GM19397 (cell line): ENCODE measurements at regions not wholly inside any gene's neighbourhood (a gene's known extent, or its start where the extent isn't known, plus 50 kb on each side); places are given as distances from the start of the nearest gene placed in this dataset.
"Not testable (repeated sequence)": the region's sequence is repeated elsewhere in the genome, so short reads cannot be mapped to it uniquely, and the experiment has no call there.

ENCODE experiments used
- ATAC-seq: cut with Tn5 transposase; IDR thresholded peaks from one replicate; pipeline ENCODE4 v1.9.1; 2021; ENCODE audit warnings: mild to moderate bottlenecking, moderate library complexity; ENCODE audit not compliant: unreplicated experiment

DNA sequence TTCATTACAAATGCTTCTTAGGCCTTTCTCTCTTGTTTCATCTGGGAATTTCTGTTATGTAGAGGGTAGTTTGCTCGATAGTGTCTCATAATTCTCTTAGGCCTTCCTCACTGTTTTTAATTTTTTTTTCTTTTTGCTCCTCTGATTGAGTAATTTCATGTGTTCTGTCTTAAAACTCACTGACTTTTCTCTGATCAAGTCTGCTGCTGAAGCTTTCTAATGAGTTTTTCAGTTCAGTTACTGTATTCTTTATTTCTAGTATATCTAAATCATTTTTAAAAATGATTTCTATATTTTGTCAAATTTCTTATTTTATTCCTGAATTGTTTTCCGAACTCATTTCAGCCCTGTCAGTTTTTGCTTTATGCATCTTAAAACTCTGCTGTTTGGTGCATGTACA lies 228.0 kb downstream of the MID1IP1 start:
- ATAC-seq: no peak

DNA sequence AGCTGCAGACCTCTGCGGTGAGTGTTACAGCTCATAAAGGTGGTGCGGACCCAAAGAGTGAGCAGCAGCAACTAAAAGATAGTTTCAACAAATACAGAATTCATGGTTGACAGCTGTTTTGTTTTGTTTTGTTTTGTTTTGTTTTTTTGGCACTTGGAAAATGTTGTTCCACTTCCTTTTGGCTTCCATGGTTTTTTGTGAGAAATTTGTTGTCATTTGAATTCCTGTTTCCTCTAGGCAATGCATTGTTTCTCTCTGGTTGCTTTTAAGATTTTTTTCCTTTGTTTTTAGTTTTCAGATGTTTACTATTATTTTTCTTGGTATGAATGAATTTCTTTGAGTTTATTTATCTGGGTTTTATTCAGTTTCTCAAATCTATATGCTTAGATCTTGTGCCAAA lies 229.4 kb downstream of the MID1IP1 start:
- no peak for ATAC-seq

DNA sequence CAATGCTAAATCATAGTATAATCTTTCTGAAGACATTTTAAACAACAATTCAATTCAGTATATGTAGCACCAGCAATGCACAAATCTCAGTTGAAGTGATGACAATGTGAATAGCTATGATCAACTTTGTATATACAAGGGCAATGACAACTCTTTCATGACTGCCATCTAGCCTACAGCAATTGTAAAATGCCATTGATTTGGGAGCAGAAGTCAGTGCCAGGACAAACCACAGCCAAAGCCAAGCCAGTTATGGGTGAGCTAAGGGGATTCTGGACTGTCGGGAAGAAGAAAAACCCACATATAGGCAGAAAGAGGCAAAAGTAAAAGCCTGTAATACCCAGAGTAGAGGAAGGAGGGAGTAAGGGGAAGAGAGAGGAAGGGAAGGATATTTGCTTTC lies 238.6 kb downstream of the MID1IP1 start:
- no peak for ATAC-seq

DNA sequence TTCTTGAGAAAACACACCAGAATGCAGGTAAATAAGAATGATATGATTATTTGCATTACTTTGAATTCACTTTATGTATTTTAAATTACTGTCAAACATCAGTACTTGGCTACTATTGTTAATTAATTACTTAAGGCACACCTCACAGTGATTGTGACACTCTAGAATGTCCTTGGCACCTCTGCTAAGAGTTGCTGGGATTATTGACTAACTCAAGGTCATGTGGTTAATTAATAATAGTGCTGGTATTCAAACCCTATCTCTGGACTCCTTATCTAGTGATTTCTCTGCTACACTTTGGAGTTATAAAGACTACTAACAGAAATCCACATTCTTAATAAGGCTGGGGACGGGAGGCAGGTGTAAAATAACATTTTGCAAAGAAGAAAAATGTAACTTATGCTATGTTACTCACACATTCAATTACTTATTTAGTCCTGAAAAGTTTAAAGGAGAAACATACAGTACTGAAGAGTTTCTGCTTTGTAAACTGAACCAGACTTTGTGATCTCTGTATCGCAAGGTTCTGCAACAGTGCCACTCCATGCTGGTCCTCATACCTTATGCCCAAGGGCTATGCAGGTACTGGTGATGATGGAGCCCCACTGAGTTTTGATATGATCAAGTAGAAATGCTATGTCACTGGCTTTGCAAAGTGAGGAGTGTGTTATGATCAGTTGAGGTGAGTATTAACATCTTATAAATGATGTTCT lies 242.7 kb downstream of the MID1IP1 start:
- ATAC-seq: no peak

DNA sequence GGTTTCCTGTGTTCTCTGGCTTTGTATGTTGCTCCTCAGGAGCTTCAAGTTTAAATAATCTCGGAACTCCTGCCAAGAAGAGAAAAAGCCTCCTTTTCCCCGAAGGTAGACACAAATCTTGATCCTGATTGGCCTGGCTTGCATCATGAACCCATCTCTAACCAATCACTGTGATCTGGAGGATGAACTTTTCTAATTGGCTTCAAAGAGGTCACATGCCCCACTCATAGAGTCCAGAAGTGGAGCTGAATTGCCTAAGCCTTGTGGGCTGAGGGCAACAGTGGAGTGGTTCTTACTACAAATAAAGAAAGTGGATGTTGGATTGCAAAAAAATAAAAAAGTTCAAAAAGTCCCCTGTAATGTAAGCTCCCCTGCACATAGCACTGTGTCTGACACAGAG lies 245.9 kb downstream of the MID1IP1 start:
- ATAC-seq: no peak

DNA sequence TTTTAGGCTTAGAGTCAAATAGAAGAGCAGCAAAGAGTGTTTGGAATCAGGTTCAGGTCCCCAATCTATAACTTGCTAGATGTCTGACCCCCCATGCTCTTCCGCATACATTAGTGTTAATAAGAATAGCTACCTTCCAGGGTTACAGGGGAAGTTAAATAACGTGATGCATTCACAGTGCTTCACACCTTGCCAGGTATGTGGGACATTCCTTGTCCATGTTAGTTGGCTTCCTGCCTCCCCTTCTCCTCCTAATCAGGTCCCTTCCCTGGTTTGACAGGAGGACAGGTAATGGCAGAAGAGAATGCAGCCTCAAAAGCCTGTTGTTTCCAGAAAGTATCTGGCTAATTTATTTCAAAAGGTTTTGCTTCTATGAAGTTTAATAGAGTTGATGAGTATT lies 248.7 kb downstream of the MID1IP1 start:
- ATAC-seq: no peak

DNA sequence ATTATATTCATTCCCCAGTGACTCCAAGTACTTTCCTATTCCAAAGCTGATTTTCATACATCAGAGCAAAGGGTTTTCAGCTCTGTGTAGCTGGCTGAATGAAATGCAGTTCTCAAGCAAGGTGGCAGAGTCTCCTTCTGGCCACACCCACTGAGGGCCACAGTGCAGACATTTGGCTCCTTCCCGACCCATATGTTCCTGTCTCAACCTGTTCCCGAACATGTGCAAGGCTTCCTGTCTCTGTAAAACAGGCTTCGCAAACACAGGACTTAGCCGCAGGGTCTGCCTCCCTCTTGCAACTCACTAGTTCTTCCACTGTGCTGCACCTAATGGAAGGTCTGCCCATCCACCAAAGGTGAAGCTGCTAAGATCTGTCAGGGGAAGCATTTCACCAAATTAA lies 249.2 kb downstream of the MID1IP1 start:
- no peak for ATAC-seq

DNA sequence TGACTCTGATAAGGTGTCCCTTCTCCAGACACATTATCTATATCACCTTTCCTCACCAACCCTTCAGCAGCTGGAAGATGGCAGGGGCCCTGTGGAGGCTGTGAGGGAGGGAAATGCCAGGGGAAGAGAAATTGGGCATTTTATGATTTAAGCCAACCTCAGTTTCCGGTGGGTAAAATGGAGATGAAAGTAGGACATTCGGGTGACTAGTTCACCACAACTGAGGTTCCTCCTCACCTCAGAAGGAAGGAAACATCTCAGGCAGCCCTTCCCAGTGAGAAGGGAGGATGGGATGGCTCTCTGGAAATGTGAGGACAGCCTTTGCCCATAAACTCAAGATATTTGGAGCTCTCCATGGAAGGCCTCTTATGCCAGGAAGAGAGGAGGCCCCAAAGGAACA lies 251.5 kb downstream of the MID1IP1 start:
- no peak for ATAC-seq

DNA sequence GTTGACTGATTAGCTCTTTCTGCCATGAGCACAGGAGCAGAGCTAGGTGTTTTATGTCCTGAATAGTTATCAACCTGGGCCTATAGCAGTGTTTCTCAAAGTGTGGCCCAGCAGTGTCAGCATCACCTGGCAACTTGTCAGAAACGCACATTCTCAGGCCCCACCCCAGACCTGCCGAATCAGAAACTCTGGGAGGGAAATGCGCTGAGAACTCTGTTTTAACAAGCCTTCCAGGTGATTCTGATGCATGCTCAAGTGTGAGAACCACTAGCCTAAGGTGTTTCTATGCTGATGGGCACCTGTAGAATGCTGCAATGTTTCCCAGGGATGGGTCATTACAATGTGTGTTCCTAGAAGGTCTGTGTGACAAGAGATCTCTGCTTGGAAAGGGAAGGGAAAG lies 257.5 kb downstream of the MID1IP1 start:
- no peak for ATAC-seq

DNA sequence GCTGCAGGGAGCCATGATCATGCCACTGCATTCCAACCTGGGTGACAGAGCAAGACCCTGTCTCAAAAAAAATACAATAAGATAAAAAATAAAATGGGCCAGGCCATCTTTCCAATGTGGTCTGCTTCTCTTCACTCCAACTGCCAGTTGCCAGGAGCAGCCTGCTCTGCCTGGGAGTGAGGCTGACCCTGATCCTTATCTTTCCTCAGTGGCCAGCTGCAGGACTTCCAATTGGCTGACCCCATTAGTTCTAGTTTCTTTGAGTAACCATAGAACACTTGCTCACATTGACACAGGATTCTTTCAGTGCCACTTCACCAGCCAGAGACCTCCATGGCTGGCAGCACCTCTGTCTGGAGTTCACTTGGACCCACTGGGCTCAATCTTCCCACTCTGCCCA lies 258.6 kb downstream of the MID1IP1 start:
- ATAC-seq: no peak

DNA sequence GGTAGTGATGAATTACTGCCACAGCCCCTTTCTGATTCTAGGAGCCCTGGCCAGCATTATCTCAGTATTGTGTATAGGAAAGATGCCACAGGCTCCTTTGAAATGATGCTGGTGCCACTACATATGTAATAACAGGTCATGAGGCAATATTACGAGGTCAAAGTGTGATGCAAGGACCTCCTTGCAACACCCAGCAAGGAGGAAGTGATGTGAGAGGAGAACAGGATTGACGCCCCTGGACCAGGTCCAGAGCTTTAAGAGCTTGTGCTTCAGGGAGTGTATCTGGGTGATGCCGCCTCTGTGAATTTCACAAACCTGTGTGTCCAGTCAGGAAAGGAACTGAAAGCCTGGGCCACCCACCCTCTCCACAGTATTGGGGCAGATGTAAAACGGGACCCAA lies 261.8 kb downstream of the MID1IP1 start:
- ATAC-seq: no peak

DNA sequence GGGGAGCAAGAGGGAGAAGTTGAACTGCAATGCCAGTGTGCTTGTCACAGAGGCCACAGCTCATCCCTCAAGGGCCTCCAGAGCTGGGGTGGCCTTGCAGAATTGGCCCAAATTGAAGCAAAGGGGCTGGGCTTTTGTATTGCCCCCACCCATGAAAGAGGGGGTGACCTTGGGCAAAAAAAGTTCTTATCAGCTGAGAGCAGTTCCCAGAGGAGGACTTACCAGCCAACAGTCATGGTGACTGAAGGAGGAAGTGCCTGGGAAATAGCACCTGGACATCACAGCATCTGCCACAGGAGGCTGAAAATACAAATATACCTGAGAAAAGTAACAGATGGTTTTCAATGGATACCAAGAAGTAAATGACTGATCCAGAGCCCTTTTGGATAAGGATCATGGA lies 262.4 kb downstream of the MID1IP1 start:
- no peak for ATAC-seq

DNA sequence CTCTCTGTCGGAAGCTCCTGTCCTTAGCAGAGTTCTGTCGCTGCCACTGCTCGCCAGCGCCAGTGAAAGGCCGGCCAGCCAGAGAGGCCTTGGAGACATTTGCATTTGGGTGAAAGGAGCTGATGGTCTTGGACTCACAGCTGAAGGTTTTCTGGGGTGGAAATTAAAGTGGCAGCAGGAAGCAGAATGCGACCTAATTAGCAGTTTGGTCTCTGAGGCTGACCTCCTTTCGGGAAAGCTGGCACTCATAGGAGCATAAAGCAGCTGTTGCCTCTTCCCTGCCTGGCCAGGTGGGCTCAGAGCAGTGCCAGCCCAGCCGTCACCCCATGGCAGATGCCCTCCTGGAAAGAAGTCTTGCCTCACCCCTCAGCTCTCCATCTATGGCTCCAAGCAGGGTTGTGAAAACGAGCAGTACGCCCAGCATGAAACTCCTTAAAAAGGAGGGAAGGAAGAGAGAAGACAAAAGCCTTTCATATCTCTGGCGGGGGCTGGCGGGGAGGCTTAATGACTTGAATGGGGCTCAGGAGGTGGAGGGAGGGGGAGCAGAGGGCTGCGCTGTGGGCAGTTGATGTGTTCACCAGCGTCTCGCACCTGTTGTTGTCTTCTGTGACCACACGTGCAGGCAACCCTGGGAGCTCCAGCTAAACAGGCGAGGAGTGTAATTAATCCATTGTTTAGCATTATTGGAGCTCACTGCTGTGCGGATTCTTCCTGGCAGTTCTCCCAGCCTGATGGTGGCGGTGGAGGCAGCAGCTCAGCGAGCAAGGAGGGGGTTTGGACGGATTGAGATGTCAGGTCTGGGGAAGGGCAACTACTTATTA lies 264.0 kb downstream of the MID1IP1 start:
- ATAC-seq: no peak

DNA sequence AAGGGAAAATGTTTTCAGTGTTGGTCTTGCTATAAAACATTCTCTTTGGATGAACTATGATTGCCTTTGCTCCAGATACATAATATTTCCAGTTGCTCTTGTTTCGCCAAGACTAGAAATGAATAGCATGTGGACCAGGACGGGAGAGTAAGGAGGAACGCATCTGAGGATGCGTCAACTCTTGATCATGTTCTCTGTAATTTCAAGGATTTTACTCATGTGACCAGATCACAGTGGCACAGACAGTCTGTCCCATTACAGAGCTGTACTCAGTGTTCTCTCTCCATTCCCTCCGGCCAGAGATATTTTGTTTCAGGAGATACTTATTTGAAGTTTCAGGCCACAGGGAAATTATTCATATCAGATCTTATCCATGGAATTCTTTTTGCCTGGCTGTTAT lies 266.6 kb downstream of the MID1IP1 start:
- no peak for ATAC-seq

DNA sequence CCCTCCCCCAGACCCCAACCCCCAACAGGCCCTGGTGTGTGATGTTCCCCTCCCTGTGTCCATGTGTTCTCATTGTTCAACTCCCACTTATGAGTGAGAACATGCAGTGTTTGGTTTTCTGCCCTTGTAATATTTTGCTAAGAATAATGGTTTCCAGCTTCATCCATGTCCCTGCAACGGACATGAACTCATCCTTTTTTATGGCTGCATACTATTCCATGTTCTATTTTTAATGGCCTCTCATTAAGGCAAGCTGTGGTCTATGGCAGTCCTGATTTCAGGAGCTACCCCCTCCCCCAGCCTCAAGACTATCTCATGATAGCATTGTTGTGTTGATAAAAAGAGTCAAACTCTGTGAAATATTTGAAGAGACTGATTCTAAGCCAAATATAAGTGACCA lies 267.4 kb downstream of the MID1IP1 start:
- not testable (repeated sequence) for ATAC-seq

DNA sequence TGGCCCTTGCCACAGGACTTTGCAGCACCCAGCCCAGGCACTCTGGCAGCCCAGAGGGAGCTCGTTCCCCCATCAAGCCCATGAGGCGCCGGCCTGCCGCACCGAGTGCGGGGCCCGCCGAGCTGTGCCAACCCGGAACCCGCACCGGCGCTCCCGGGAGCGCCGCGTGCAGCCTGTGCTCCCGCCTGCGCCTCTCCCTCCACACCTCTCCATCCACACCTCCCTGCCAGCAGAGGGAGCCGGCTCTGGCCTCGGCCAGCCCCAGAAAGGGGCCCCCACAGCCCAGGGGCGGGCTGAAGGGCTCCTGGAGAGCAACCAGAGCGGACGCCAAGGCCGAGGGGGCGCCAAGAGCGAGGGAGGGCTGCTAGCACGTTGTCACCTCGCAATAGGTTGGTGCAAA lies 268.8 kb downstream of the MID1IP1 start:
- ATAC-seq: no peak

DNA sequence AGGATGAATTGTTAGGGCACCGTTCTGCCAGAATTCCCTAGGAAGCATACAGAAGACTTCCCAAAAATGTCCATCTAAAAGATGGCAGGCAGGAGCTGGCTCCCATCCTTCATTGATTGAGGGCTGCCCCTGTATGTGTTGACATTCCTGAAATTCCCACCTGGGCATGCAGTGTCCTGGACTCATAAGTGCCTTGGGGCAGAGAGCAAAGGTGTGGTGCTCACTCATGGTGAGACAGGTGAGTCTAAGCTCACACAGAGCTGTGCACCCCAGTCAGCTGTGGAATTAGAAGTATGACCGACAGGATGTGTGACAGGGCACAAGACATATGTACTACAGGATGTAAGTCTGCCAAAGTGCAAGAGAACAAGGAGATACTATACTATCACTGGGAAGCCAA lies 271.9 kb downstream of the MID1IP1 start:
- no peak for ATAC-seq

DNA sequence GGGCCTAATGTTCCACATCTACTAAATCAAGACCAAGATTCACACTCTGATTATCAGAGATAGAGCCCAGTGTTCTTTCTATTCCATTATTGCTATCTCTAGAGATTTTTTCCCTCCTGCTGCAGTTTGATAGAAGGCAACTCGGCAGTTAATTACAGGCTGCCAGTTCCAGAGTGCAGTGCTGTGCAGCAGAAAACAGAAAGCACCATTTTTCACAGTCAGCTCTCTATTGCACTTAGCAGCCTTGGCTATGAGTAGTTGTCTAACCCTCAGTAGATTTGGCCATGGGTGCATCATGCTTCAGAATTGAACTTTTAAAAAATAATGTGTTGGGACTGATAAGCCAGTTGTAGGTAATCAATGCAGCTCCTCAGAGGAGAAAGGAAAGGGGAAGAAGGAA lies 295.3 kb downstream of the MID1IP1 start:
- no peak for ATAC-seq

DNA sequence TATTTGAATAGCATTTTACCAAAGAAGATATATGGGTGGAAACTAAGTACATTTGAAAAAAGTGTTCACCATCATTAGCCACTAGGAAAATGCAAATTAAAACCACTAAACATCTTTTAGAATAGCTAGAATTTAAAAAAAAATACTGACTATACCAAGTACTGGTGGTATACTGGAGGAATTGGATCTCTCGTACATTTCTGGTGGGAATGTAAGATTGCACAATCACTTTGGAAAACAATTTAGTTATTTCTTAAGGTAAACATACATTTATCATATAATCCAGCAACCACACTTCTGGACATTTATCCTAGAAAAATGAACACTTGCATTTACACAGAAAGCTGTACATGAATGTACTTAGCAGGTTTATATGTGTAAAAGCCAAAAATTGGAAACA lies 303.5 kb downstream of the MID1IP1 start:
- ATAC-seq: no peak

DNA sequence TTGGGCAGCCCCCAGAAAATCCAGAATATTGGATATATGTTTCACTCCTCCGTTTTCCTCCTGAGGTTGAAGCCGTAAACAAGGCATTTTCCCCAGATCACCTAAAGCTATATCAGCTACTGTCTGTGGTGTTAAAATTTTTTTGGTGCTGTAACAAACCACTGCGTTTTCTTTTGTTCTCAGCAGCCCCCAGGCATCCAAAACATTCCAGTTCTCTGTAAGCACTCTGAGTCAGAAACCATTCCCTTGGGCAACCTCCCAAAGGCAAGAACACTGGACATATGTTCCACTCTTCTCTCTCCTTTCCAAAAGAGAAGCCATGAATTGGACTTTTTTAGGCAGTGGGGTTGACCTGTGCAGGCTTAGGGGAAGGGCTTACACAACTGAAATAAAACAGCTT lies 310.9 kb downstream of the MID1IP1 start:
- no peak for ATAC-seq

DNA sequence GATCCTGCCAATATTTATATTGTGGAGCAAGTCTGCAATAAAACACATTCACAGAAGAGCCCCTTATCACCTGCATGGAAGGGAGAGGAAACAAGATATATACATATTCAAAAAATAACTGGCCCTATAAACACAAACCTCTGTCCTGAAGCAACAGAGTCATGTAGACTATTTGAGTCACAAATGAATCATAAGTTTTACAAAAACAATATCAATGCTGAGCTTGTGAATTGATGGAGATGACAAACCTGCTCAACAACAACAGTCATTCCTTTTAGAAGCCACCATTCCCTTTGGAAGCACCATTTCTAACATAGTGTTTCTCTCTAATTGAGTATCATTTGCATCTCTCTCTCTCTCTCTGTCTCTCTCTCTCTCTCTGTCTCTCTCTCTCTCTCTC lies 313.9 kb downstream of the MID1IP1 start:
- ATAC-seq: no peak

DNA sequence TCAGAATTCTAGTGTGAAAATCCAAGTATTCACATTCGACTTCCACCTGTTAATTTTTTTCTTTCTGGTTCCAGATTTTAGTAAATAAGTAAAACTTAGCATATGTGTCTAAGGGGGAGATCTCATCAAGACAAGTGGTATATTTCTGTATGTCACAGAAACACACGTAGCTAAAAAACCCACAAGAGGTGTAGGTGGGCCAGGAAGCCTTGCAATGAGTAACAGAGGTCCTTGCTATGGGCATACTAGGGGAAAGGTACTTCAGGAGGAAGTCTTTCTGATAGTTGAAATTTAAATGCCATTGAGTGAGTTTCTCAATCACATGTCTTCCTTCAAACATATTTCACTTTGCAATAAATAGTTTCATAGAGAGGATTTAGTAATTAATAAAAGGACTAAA lies 315.8 kb downstream of the MID1IP1 start:
- no peak for ATAC-seq

DNA sequence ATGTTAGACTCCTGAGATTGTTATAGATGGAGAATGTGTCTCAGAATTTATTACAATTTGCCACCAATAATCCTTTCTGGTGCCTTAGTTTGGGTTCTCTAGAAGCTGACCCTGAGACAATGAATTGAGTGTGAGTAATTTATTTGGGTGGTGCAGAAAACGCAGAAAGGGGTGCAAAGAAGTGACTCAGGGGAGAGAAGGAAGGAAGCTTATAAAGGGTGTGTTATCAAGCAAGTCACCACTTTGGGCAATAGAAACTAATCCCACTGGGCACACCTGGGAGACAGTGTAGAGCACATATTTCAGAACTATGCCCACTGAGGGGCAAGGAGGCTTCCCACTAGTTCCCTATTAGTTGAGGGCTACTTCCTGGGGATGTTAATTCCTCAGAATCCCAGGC lies 320.6 kb downstream of the MID1IP1 start:
- ATAC-seq: no peak
